ENCODE measurements at regions not wholly inside any gene's neighbourhood (a gene's known extent, or its start where the extent isn't known, plus 50 kb on each side); places are given as distances from the start of the nearest gene placed in this dataset.

DNA sequence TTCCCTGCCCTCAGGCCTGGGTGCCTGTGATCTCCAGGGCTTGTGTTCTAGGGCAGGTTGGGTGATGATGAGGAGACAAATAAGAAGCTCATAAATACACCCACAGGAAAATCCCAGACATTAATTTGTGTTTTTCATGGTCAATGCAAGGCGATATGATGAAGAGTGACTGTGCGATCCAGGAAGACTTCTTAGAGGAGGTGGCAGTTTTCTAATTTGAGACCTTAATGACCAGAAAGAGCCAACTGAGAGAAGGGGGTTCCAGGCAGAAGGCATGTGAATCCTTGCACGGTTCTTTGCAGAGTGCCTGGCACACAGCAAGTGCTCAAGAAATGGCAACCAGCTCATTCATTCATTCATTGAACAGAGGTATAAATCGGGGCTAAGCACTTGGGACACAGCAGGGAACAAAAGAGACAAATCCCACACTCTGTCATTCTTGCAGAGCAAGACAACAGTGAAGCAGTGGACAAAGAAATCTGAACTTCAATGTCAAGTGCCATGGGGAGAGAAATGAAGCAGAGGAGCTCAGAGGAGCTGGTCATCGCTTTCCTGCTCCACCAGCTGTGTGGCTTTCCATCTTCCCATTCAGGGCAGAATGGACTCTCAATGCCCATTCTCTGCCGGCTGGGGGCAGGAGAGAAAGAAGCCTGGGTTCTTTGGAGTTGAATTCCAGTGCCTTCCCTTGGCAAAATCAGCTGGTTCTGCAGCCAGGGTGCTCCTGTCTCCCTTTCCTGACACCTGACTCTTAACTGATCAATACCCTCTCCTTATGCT lies 128.3 kb downstream of the AACS start:
- Mint-ChIP-seq H3K9me3 (ENCODE audit: low read depth) (no peaks in the 10 kb centered on the region), H3K27ac (no peak overlapping the region), H3K27me3 (peaks cover 62% of the 10 kb centered on the region), H3K36me3 (no peaks in the 10 kb centered on the region), H3K4me3 (no peak overlapping the region), H3K4me1 (no peaks in the 10 kb centered on the region)
- CTCF ChIA-PET, result no interaction called here
- ATAC-seq (no peak), DNase-seq (no peak)

DNA sequence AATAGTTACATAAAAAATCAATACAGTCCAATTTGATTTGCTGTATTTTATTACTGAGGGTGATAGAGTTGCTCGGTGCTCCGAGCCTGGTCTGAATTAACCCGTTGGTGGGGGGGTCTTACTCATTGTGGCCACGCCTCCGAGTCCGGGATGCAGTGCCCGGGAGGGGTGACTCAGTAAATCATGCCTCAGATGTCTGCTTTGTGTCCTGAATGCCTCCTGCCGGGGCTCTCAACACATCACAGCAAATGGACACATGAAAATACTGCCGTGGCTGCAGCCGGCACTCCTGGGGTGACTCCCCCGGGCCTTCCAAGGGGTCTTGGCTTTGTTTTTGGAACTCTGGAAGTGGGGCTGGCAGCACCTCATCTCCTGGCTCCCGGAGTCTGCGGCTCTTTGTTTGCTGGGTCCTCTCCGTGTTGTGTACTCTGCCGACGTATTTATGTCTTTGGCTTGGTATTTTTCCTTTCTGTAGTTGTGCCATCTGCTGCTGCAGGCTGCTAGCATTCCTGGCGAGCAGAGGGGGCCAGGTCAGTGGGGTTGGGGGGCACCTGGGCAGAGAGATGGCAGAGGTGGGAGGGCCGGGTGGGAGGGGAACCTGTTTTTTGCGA lies 129.0 kb downstream of the AACS start:
- Mint-ChIP-seq H3K9me3 (ENCODE audit: low read depth) (no peaks in the 10 kb centered on the region), H3K4me1 (no peaks in the 10 kb centered on the region), H3K27ac (no peak overlapping the region), H3K4me3 (no peak overlapping the region), H3K36me3 (no peaks in the 10 kb centered on the region), H3K27me3 (peaks cover 59% of the 10 kb centered on the region)
- CTCF ChIA-PET, result no interaction called here
- no peak for DNase-seq
- ATAC-seq, result no peak

DNA sequence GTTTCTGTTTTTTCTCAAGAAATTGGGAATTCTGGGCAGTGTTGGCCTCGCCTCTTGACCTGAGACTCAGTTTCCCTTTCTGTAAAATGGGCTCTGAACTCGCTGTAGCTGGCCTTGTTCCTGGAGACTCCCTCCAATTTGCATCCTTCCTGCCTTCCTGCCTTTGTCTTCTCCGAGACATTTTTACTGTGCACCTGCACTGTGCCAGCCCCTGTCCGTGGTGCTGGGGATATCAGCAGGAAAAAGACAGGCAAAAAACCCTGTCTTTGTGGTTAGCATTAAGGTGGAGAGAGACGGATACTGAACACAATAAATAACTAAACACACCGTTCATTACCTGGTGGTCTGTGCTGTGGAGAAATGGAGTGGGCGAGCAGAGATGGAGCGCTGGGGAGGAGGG lies 129.8 kb downstream of the AACS start:
- no peaks in the 10 kb centered on the region for H3K36me3 Mint-ChIP-seq
- no peak overlapping the region for H3K4me3 Mint-ChIP-seq
- H3K27me3 Mint-ChIP-seq, result peaks cover 53% of the 10 kb centered on the region
- DNase-seq (no peak), ATAC-seq (no peak)
- H3K27ac Mint-ChIP-seq, result no peak overlapping the region
- no peaks in the 10 kb centered on the region for H3K4me1 Mint-ChIP-seq
- CTCF ChIA-PET, result no interaction called here
- no peaks in the 10 kb centered on the region for H3K9me3 Mint-ChIP-seq (ENCODE audit: low read depth)

DNA sequence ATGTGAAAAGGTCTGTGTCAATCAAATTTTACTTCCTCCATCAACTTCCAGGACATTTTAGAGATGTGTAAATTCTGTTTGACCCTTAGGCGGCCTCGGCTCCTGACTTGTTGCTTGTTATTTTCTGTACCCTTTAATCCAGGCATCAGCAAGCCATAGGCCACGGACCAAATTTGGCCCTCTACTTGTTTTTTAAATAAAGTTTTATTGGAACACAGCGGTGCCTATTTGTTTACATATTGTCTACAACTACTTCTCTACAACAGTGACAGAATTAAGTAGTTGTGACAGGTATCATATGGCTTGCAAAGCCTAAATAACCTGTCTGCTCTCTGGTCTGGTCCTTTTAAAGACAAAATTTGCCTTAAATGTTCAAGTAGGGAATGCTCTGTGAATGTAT lies 132.1 kb downstream of the AACS start:
- no peaks in the 10 kb centered on the region for H3K4me1 Mint-ChIP-seq
- H3K36me3 Mint-ChIP-seq, result no peaks in the 10 kb centered on the region
- DNase-seq, result no peak
- ATAC-seq, result no peak
- peaks cover 56% of the 10 kb centered on the region for H3K27me3 Mint-ChIP-seq
- CTCF ChIA-PET, result no interaction called here
- H3K27ac Mint-ChIP-seq, result no peak overlapping the region
- H3K9me3 Mint-ChIP-seq (ENCODE audit: low read depth), result no peaks in the 10 kb centered on the region
- no peak overlapping the region for H3K4me3 Mint-ChIP-seq

DNA sequence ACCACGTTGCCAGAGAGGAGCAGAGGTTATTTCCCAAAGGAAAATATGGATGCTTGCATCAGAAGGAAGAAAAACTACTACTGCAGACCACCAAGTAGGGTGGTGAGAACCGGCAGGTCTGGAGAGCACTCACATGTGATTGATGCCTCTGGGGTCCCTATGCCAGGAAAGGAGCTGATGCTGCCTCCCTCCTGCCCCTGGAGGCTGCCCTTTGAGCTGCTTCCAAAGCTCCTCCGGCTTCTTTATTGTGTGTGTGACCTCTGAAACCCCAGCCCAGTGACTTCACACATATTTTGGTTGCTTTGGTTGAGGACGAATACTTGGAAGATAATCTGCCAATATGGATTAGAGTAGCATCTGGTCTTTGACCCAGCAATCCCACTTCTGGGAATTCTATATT lies 133.4 kb downstream of the AACS start:
- no peaks in the 10 kb centered on the region for H3K4me1 Mint-ChIP-seq
- ATAC-seq (no peak), DNase-seq (no peak)
- CTCF ChIA-PET, result interaction anchor here (1.7 kb wide), 1 partner anchor 10 kb away, joined by 5 read pairs; no protein-coding TSS in a partner anchor
- peaks cover 46% of the 10 kb centered on the region for H3K27me3 Mint-ChIP-seq
- no peak overlapping the region for H3K27ac Mint-ChIP-seq
- no peaks in the 10 kb centered on the region for H3K9me3 Mint-ChIP-seq (ENCODE audit: low read depth)
- H3K4me3 Mint-ChIP-seq, result no peak overlapping the region
- no peaks in the 10 kb centered on the region for H3K36me3 Mint-ChIP-seq

DNA sequence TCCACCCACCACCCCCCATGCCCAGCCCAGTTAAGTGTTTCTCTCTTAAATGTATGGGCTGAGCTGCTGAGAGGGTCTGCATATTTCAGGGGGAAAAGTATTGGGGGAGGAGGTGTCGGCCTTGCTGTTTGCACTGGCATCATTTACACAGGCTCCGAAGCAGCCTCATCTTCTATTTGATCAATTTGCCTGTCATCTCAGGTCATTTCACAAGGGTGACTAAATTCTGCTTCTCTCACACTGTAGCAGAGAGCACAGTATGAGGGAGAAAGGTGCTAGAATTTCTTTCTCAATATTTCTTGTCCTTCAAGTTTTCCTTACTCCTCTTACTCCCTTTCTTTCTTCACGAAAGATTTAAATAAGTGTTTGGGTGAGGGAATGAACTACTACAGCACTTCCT lies 135.9 kb downstream of the AACS start:
- peaks cover 33% of the 10 kb centered on the region for H3K27me3 Mint-ChIP-seq
- H3K36me3 Mint-ChIP-seq, result no peaks in the 10 kb centered on the region
- CTCF ChIA-PET, result interaction anchor here (2.1 kb wide), 1 partner anchor 18 kb away, joined by 5 read pairs; no protein-coding TSS in a partner anchor

DNA sequence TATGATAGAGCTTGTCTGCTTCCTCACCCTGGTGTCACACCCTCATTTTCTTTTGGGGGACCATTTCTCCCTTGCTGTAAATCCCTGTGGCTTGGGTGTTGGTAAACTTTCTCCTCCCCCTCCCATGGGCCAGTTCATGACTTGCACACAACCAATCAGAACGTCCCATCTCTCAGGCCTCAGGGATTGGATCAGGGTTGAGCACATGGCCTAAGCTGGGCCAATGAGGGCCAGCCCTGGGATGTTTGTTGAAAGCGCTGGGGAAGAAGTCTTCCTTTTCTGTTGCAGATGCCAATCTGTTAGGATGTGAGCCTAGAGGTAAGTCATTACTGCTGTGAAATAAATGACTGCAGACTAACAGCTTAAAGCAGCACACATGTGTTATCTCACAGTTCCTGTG lies 136.7 kb downstream of the AACS start:
- no peaks in the 10 kb centered on the region for H3K9me3 Mint-ChIP-seq (ENCODE audit: low read depth)
- CTCF ChIA-PET, result interaction anchor here (2.1 kb wide), 1 partner anchor 18 kb away, joined by 5 read pairs; no protein-coding TSS in a partner anchor
- no peaks in the 10 kb centered on the region for H3K4me1 Mint-ChIP-seq
- H3K36me3 Mint-ChIP-seq, result no peaks in the 10 kb centered on the region
- no peak overlapping the region for H3K4me3 Mint-ChIP-seq
- no peak for ATAC-seq
- peaks cover 31% of the 10 kb centered on the region for H3K27me3 Mint-ChIP-seq
- DNase-seq, result no peak
- no peak overlapping the region for H3K27ac Mint-ChIP-seq

More for the DNA sequence above, 135.9 kb downstream of the AACS start:
- no peak for DNase-seq
- no peak overlapping the region for H3K4me3 Mint-ChIP-seq
- no peaks in the 10 kb centered on the region for H3K4me1 Mint-ChIP-seq
- H3K9me3 Mint-ChIP-seq (ENCODE audit: low read depth), result no peaks in the 10 kb centered on the region
- no peak for ATAC-seq
- H3K27ac Mint-ChIP-seq, result no peak overlapping the region

DNA sequence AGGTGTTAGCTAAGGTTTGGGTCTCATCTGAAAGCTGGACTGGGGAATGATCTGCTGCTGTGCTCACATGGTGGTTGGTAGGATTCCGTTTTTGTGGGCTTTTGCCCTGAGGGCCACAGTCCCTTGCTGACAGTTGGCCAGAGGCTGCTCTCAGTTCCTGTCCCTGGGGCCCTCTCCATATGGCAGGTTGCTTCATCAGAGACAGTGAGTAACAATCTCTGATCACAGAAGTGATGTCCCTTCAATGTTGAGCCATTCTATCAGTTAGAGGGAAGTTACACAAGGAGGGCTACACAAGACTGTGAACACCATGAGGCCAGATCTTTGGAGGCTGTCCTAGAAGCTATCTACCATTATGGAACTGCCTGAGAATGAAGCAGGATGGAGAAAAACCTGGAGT lies 137.2 kb downstream of the AACS start:
- no peaks in the 10 kb centered on the region for H3K4me1 Mint-ChIP-seq
- H3K27ac Mint-ChIP-seq, result no peak overlapping the region
- peaks cover 29% of the 10 kb centered on the region for H3K27me3 Mint-ChIP-seq
- CTCF ChIA-PET, result interaction anchor here (1.2 to 2.1 kb wide), 3 partner anchors 15 to 19 kb away, joined by 3 to 5 read pairs (median 5); partner anchors contain the start of gene TMEM132B
- no peak for DNase-seq
- H3K4me3 Mint-ChIP-seq, result no peak overlapping the region
- no peaks in the 10 kb centered on the region for H3K9me3 Mint-ChIP-seq (ENCODE audit: low read depth)
- no peak for ATAC-seq
- H3K36me3 Mint-ChIP-seq, result no peaks in the 10 kb centered on the region

DNA sequence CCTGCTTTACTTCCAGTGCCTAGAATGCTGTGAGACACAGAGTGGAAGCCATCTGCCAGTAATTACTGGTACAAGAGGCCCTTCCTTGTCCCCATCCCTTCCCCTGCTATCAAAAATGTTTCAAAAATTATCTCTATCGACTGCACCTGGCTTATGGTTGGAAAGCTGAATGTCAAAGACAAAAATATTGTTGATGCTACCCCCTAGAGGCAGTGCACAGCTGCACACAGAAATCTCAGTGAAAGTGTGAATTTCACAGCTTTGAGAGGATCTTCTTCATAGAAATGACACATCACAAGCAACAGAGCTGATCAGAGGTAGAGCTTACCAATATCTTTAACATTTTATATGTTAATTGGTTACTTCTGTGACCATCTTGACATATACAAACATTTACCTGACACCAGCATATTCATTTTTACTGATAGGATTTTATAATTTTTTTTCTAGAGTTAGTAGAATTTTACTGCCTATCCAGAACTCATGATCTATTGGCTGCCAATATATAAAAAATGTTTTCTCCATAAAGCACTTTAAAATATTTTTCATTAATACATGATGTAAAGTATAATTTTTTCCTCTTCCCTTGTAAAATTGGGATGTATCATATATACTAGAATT lies 138.0 kb downstream of the AACS start:
- no peaks in the 10 kb centered on the region for H3K4me1 Mint-ChIP-seq
- no peak overlapping the region for H3K4me3 Mint-ChIP-seq
- H3K27me3 Mint-ChIP-seq, result peaks cover 26% of the 10 kb centered on the region
- no peaks in the 10 kb centered on the region for H3K9me3 Mint-ChIP-seq (ENCODE audit: low read depth)
- ATAC-seq (no peak), DNase-seq (no peak)
- H3K27ac Mint-ChIP-seq, result no peak overlapping the region
- CTCF ChIA-PET, result interaction anchor here (0.9 to 1.2 kb wide), 5 partner anchors 15 to 199 kb away, joined by 3 to 5 read pairs (median 3); partner anchors contain the start of gene TMEM132B
- no peaks in the 10 kb centered on the region for H3K36me3 Mint-ChIP-seq

DNA sequence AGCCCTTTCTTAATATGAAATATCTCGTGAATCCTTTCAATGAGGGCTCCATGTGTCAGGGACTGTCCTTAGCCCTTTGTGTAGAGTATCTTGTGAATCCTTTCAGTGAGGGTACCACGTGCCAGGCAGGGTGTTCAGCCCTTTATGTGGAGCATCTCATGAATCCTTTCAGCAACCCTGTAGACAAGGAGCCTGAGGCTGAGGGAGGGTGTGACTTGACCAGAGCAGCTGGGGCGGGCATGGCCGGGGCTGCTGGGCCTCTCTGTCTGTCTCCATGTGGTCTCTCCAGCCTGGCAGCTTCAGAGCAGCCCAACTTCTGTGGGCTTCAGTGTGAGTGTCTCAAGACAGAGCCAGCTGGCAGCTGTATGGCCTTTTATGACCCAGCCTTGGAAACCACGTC lies 140.2 kb downstream of the AACS start:
- CTCF ChIA-PET, result interaction anchor here (1.2 kb wide), 1 partner anchor 205 kb away, joined by 3 read pairs; no protein-coding TSS in a partner anchor
- no peak overlapping the region for H3K27ac Mint-ChIP-seq
- no peak for ATAC-seq

DNA sequence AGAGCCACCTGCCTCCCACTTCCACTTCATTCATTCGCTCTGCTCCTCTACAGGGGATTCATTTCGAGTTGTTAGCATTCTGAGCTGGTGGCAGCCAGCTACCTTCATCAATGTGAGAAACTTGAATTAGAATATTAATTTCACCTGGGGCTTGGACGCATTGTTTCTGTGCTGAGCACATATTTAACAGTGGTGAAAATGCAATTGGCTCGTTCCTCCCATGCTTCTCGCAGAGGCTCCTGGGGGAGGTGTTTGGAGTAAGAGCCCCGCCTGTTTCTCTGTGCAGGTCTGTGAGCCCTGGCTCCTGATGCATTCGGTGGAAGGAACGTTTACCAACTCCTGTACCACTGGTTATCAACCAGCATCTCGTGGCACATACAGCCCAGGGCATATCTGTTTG lies 141.5 kb downstream of the AACS start:
- Mint-ChIP-seq H3K27ac (no peak overlapping the region), H3K4me3 (no peak overlapping the region), H3K9me3 (ENCODE audit: low read depth) (no peaks in the 10 kb centered on the region), H3K36me3 (no peaks in the 10 kb centered on the region), H3K27me3 (peaks cover 12% of the 10 kb centered on the region), H3K4me1 (peaks cover 6% of the 10 kb centered on the region)
- DNase-seq (no peak), ATAC-seq (no peak)
- CTCF ChIA-PET, result no interaction called here

More for the DNA sequence above, 140.2 kb downstream of the AACS start:
- no peak for DNase-seq
- Mint-ChIP-seq H3K27me3 (peaks cover 17% of the 10 kb centered on the region), H3K36me3 (no peaks in the 10 kb centered on the region), H3K4me1 (peaks cover 6% of the 10 kb centered on the region), H3K4me3 (no peak overlapping the region), H3K9me3 (ENCODE audit: low read depth) (no peaks in the 10 kb centered on the region)

DNA sequence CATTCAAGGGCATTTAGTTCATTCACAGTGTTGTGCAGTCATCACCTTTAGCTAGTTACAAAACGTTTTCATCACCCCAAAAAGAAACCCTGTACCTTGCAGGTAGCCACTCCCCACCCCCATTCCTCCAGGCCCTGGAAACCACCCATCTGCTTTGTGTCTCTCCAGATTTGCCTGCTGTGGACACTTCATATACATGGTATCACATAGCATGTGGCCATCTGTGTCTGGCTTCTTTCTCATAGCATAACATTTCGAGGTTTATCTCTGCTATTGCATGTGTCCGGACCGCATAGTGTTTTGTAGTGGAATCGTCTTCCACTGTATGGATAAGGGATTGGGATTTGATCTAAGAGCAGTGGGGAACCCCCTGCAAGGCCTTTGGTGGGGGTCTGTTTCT lies 143.1 kb downstream of the AACS start:
- H3K4me3 Mint-ChIP-seq, result no peak overlapping the region
- DNase-seq (no peak), ATAC-seq (no peak)
- peaks cover 4% of the 10 kb centered on the region for H3K27me3 Mint-ChIP-seq
- no peaks in the 10 kb centered on the region for H3K9me3 Mint-ChIP-seq (ENCODE audit: low read depth)
- no peaks in the 10 kb centered on the region for H3K36me3 Mint-ChIP-seq
- no peak overlapping the region for H3K27ac Mint-ChIP-seq
- CTCF ChIA-PET, result interaction anchor here (1.0 kb wide), 1 partner anchor 10 kb away, joined by 3 read pairs; no protein-coding TSS in a partner anchor
- H3K4me1 Mint-ChIP-seq, result peaks cover 6% of the 10 kb centered on the region

DNA sequence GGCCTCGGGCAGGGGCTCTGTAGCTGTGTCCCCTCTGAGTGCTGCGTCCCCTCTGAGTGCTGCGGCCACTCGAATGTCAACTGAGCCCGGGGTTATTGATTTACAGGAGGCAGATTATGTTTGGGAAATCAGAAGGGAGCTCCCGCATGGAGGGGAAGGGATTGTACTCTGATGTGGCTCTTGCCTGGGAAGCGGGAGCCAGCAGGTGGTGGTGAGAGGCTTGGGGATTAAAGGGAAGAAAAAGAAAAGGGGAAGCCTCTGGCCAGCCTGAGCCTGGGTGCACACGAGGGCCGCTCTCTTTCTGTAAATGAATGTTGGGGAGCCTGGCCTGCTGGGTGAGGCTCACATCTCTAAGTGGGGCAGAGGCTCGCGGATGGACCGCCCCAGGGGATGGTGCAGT lies 143.7 kb downstream of the AACS start:
- ATAC-seq (no peak), DNase-seq (no peak)
- H3K27me3 Mint-ChIP-seq, result peaks cover 4% of the 10 kb centered on the region
- no peaks in the 10 kb centered on the region for H3K36me3 Mint-ChIP-seq
- H3K4me1 Mint-ChIP-seq, result peaks cover 6% of the 10 kb centered on the region
- CTCF ChIA-PET, result interaction anchor here (2.1 kb wide), 1 partner anchor 26 kb away, joined by 4 read pairs; no protein-coding TSS in a partner anchor
- H3K9me3 Mint-ChIP-seq (ENCODE audit: low read depth), result no peaks in the 10 kb centered on the region
- H3K27ac Mint-ChIP-seq, result no peak overlapping the region
- no peak overlapping the region for H3K4me3 Mint-ChIP-seq

Data from activated CD8-positive, alpha-beta memory T cell treated with anti-CD3 and anti-CD28 coated beads, Interleukin-2, amount 10 ng/mL, durations not matched to agents 7 days and 5 days (primary cell).